Neural progenitor cell (in vitro differentiated cells): ENCODE measurements at regions not wholly inside any gene's neighbourhood (a gene's known extent, or its start where the extent isn't known, plus 50 kb on each side); places are given as distances from the start of the nearest gene placed in this dataset.

Experiments
- CTCF ChIP-seq: fragments of 200-600 bp; sonication (generic); IDR thresholded peaks from 2 replicates; pipeline ENCODE4 v1.5.1; 2017; ENCODE audit warnings: antibody characterized with exemption, mild to moderate bottlenecking
- EZH2 ChIP-seq: fragments of 200-600 bp; sonication (generic); IDR thresholded peaks from 2 replicates; pipeline ENCODE4 v1.6.1; 2017; ENCODE audit warnings: antibody characterized with exemption, mild to moderate bottlenecking, moderate library complexity
- EZH2phosphoT487 ChIP-seq: fragments of 200-600 bp; sonication (generic); IDR thresholded peaks from 2 replicates; pipeline ENCODE4 v1.6.1; 2017; ENCODE audit warnings: antibody characterized with exemption

GRCh38 chr6:163999475-164000125 is 585.1 kb downstream of the QKI start:
- TF ChIP-seq CTCF (no peak), EZH2 (no peak), EZH2phosphoT487 (no peak)
